ENCODE measurements at regions not wholly inside any gene's neighbourhood (a gene's known extent, or its start where the extent isn't known, plus 50 kb on each side); places are given as distances from the start of the nearest gene placed in this dataset.

DNA sequence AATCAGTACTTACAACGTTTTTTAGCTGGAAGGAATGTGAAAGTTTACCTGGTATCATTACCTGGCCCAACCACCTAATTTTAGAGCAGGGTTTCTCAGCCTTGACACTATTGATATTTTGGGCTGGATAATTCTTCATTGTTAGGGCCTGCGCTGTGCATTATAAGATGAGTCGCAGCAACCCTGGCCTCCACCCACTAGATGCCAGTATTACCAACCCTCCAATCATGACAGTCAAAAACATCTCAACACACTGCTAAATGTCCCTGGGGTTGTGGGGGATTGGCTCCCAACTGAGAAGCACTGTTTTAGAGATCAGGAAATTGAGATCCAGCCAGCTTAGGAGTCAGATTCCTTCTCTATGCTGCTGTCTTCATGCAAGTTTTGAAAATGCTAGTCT is 265.3 kb upstream of the TCF4 start:
- Mint-ChIP-seq H3K27ac (no peak overlapping the region), H3K27me3 (no peaks in the 10 kb centered on the region), H3K4me3 (no peak overlapping the region), H3K9me3 (no peaks in the 10 kb centered on the region), H3K36me3 (ENCODE audit: low read depth) (no peaks in the 10 kb centered on the region), H3K4me1 (no peaks in the 10 kb centered on the region)
- intact Hi-C loops (cut with micrococcal nuclease), result no loop called here
- DNase-seq, result no peak

DNA sequence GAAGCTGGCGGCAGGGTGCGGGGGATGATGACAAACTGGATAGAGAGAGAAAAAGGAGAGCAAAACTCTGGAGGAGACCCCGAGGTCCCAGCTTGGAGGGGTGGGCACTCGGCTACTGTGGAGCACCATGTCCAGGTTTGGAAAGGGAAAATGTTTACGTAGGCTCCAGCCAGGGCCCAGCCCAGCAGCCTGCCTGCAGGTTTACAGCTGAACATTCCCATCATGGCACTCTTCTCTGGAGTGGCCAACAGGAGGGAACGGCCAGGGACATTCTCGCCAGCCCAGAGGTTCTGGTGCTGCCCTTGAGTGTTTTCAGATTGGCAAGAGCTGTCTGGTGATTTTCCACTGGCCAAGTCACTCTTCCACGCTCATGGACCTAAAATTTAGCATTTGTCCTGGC is 262.9 kb upstream of the TCF4 start:
- Mint-ChIP-seq H3K27ac (no peak overlapping the region), H3K4me3 (no peak overlapping the region), H3K9me3 (no peaks in the 10 kb centered on the region), H3K4me1 (no peaks in the 10 kb centered on the region), H3K36me3 (ENCODE audit: low read depth) (no peaks in the 10 kb centered on the region), H3K27me3 (no peaks in the 10 kb centered on the region)
- no peak for DNase-seq
- intact Hi-C loops (cut with micrococcal nuclease), result no loop called here

DNA sequence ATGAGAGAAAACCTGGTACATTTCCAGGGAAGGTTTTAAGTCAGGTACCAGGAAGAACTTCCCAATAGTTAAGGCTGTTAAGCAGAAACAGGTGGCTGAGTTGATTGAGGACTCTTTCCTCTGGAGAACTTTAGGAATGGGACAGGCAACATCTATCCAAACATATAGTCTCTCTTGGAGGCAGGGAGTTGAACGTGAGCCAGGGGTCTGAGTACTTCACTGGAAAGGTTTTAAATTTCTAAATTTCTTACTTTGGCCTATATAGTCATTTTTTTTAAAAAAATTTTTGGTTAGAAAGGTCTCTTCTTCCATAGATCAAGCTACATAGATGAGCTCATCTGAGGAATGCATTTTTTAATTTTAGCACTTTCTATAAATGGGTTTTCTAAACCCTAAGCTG is 261.4 kb upstream of the TCF4 start:
- no peak for DNase-seq
- Mint-ChIP-seq H3K9me3 (no peaks in the 10 kb centered on the region), H3K4me3 (no peak overlapping the region), H3K27ac (no peak overlapping the region), H3K27me3 (no peaks in the 10 kb centered on the region), H3K36me3 (ENCODE audit: low read depth) (no peaks in the 10 kb centered on the region), H3K4me1 (no peaks in the 10 kb centered on the region)
- intact Hi-C loops (cut with micrococcal nuclease), result no loop called here

DNA sequence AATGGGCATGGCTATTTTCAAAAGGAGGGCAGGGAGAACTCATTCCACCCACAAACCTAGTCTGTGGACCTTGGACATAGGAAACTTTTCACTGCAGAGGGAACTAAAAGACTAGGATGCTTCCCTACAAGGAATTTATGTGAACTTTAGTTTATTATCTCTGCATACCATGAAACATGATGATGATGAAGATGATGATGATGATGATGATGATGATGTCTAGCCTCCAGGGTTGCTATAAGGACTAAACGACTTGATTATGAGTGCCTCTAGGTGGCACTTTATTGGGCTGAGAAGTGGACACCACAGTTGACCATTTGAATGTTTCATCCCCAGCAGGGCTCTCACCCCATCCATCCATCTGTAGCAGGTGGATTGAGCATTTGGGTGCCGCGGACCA is 260.0 kb upstream of the TCF4 start:
- Mint-ChIP-seq H3K4me3 (no peak overlapping the region), H3K36me3 (ENCODE audit: low read depth) (no peaks in the 10 kb centered on the region), H3K27ac (no peak overlapping the region), H3K4me1 (no peaks in the 10 kb centered on the region), H3K9me3 (no peaks in the 10 kb centered on the region), H3K27me3 (no peaks in the 10 kb centered on the region)
- no peak for DNase-seq
- intact Hi-C loops (cut with micrococcal nuclease), result no loop called here

DNA sequence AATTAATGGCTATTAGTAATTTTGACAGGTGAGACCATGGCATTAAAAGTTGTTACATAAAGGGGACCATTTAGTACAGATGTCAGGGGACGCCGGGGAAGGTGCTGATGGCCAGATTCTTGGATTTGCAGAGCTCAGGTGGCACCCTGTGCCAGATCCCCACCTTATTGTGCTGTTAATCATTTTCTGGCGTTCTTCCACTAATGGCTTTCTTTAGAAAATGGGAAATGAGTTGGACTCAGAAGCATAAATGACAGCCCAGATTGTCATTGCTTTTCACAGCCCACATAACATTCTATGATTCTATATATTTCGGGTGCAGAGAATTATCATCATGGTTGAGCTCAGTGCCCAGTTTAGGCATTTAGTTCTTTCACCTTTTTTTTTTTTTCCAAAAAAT is 257.2 kb upstream of the TCF4 start:
- H3K27me3 Mint-ChIP-seq, result no peaks in the 10 kb centered on the region
- DNase-seq, result no peak
- no peak overlapping the region for H3K4me3 Mint-ChIP-seq
- no peak overlapping the region for H3K27ac Mint-ChIP-seq
- peaks cover 6% of the 10 kb centered on the region for H3K9me3 Mint-ChIP-seq
- H3K36me3 Mint-ChIP-seq (ENCODE audit: low read depth), result no peaks in the 10 kb centered on the region
- intact Hi-C loops (cut with micrococcal nuclease), result no loop called here
- H3K4me1 Mint-ChIP-seq, result no peaks in the 10 kb centered on the region

DNA sequence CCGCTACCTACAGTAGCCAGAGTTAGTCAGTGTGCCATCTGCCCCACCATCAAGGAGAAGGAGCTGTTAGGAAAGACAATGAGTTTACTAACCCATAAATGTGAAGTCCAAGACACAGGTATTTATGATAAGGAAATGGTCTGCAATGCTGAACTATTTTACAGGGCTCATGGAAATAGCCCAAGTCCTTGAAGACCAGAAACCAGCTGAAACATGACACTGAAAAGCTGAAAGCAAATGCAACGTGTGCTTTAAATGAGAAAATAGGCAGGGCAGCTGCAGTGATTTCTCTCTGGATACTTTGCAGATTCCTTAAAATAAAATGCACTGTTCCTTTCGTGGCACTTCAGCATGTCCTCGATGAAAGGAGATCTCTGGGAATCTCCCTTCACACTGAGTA is 256.4 kb upstream of the TCF4 start:
- no peak overlapping the region for H3K4me3 Mint-ChIP-seq
- intact Hi-C loops (cut with micrococcal nuclease), result no loop called here
- no peak overlapping the region for H3K27ac Mint-ChIP-seq
- H3K27me3 Mint-ChIP-seq, result no peaks in the 10 kb centered on the region
- H3K4me1 Mint-ChIP-seq, result no peaks in the 10 kb centered on the region
- peaks cover 15% of the 10 kb centered on the region for H3K9me3 Mint-ChIP-seq
- DNase-seq, result no peak
- H3K36me3 Mint-ChIP-seq (ENCODE audit: low read depth), result no peaks in the 10 kb centered on the region

DNA sequence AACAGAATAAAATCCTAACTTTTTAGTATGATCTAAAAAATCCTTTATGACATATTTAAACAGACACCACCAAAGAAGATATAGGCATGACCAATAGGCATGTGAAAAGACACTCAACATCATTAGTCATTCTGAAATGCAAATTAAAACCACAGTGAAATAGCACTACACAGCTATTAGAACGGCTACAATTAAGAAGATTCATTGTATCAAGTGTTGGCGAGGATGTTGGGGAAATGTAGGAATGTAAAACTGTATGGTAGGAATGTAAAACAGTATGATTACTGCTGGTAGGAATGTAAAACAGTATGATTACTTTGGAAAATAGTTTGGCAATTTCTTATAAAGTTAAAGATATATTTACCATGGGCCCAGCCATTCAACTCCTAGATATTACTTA is 253.3 kb upstream of the TCF4 start:
- Mint-ChIP-seq H3K27ac (no peak overlapping the region), H3K9me3 (peaks cover 17% of the 10 kb centered on the region), H3K4me1 (no peaks in the 10 kb centered on the region), H3K27me3 (no peaks in the 10 kb centered on the region), H3K36me3 (ENCODE audit: low read depth) (no peaks in the 10 kb centered on the region), H3K4me3 (no peak overlapping the region)
- intact Hi-C loops (cut with micrococcal nuclease), result no loop called here
- no peak for DNase-seq

DNA sequence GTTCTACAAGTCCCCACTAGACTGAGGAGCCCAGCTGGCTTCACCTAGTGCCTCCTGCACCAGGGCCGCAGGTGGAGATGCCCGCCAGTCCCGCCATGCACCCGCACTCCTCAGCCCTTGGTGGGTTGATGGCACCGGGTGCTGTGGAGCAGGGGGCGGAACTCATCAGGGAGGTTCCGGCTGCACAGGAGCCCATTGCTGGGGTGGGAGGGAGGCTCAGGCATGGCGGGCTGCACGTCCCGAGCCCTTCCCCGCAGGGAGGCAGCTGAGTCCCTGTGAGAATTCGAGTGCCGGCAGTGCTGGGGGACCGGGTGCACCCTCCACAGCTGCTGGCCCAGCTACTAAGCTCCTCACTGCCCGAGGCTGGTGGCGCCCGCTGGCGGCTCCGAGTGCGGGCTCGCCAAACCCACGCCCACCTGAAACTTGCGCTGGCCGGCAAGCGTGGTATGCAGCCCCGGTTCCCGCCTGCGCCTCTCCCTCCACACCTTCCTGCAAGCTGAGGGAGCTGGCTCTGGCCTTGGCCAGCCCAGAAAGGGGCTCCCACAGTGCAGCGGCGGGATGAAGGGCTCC is 252.7 kb upstream of the TCF4 start:
- intact Hi-C loops (cut with micrococcal nuclease), result no loop called here
- H3K27ac Mint-ChIP-seq, result no peak overlapping the region
- H3K4me3 Mint-ChIP-seq, result no peak overlapping the region
- H3K4me1 Mint-ChIP-seq, result no peaks in the 10 kb centered on the region
- H3K9me3 Mint-ChIP-seq, result peaks cover 17% of the 10 kb centered on the region
- no peak for DNase-seq
- H3K36me3 Mint-ChIP-seq (ENCODE audit: low read depth), result no peaks in the 10 kb centered on the region
- no peaks in the 10 kb centered on the region for H3K27me3 Mint-ChIP-seq

DNA sequence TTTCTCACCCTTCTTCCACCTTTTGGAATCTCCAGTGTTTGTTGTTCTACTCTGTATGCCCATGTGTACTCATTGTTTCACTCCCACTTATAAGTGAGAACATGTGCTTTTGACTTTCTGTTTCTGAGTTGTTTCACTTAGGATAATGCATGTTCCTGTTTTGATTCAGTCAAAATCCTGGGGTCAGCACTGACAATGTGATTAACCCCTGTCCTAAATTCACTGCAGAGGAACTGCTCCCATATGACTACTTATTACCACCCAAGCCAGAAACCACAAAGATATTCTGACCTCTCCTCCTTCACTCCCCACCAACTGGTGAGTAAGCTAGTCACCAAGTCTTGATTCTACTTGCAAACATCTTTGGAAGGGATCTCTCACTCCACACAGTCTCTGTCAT is 251.4 kb upstream of the TCF4 start:
- intact Hi-C loops (cut with micrococcal nuclease), result no loop called here
- no peak for DNase-seq
- Mint-ChIP-seq H3K27me3 (no peaks in the 10 kb centered on the region), H3K27ac (no peak overlapping the region), H3K9me3 (peaks cover 20% of the 10 kb centered on the region), H3K4me1 (no peaks in the 10 kb centered on the region), H3K4me3 (no peak overlapping the region), H3K36me3 (ENCODE audit: low read depth) (no peaks in the 10 kb centered on the region)

DNA sequence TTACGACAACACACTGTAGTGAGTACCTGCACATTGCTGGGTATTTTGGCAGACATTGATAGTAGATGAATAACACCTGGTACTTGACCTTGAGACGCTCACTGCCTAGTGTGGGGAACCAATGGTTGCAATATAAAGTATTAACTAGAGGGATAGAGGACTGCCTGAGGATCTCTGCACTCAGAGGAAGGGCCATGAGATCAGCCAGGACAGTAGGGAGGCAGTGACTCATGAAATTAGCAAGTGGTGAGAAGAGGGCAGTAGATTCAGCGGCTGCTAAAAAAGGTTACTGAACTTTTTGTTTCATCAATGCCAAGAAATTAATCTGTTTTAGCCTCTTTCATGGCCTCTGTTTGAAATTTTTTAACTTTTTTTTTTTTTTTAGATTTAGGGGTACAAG is 250.8 kb upstream of the TCF4 start:
- DNase-seq, result no peak
- Mint-ChIP-seq H3K27ac (no peak overlapping the region), H3K4me1 (no peaks in the 10 kb centered on the region), H3K27me3 (no peaks in the 10 kb centered on the region), H3K4me3 (no peak overlapping the region), H3K36me3 (ENCODE audit: low read depth) (no peaks in the 10 kb centered on the region), H3K9me3 (peaks cover 20% of the 10 kb centered on the region)
- intact Hi-C loops (cut with micrococcal nuclease), result no loop called here

DNA sequence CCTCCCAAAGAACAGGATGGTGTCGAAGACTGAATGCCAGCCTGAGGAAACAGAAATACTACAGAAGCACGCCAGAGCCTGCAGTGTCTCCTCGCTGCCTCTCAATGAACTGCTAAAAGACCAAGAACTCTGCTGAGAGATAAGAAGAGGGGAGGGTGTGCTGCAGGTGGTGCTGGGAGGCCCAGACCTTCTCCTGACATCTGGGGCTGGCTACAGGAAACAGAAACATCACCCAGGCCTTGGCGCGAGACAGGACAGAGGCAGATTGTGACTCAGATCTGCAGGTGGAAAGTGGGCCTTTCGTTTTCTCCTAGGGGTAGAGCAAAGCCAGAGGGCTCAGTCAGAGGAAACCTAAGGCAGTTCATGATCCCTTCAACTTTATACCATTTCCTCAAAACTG is 250.3 kb upstream of the TCF4 start:
- Mint-ChIP-seq H3K27ac (no peak overlapping the region), H3K9me3 (peaks cover 20% of the 10 kb centered on the region), H3K4me1 (no peaks in the 10 kb centered on the region), H3K4me3 (no peak overlapping the region), H3K36me3 (ENCODE audit: low read depth) (no peaks in the 10 kb centered on the region), H3K27me3 (no peaks in the 10 kb centered on the region)
- DNase-seq, result no peak
- intact Hi-C loops (cut with micrococcal nuclease), result no loop called here

DNA sequence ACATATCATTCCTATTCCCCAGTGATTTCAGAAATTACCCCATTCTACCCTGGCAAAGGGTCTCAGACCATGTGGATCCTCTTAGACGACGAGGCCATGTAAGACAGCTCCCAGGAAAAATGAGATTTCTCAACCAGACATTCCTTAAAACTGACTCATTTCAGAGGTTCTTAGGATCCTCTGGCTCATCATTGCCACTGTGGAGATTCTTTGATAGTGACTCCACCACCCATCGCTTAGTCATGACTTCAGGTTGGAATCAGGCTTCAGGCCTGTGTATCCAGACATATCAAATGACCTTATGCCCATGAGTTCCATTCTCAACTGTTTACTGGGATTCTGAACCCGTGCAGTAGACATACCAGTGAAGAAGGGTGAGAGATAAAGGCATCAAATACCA is 245.6 kb upstream of the TCF4 start:
- no peak overlapping the region for H3K4me3 Mint-ChIP-seq
- intact Hi-C loops (cut with micrococcal nuclease), result no loop called here
- H3K4me1 Mint-ChIP-seq, result no peaks in the 10 kb centered on the region

DNA sequence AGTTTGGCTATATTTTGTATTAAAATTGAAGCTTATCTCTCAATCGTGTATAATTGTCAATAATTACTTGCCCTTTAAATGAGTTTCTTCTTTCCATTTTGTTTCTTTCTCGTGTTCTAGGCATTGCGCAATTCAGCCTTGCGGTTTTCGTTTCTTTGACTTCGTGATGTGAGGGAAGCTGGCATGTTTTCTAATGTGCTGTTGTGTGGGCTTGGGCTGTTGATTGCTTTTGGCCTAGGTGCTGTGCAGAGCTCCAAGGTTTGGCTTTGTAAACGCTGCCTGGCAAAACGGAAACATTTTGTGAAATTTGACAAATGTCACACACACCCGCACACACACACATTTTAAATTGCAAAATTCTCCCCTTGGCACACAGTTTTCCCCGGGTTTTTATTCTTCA is 242.6 kb upstream of the TCF4 start:
- intact Hi-C loops (cut with micrococcal nuclease), result no loop called here
- no peak for DNase-seq
- Mint-ChIP-seq H3K27me3 (no peaks in the 10 kb centered on the region), H3K9me3 (peaks cover 4% of the 10 kb centered on the region), H3K4me1 (no peaks in the 10 kb centered on the region), H3K4me3 (no peak overlapping the region), H3K27ac (no peak overlapping the region), H3K36me3 (ENCODE audit: low read depth) (no peaks in the 10 kb centered on the region)

More for the DNA sequence above, 245.6 kb upstream of the TCF4 start:
- DNase-seq, result no peak
- Mint-ChIP-seq H3K27ac (no peak overlapping the region), H3K9me3 (peaks cover 4% of the 10 kb centered on the region), H3K27me3 (no peaks in the 10 kb centered on the region), H3K36me3 (ENCODE audit: low read depth) (no peaks in the 10 kb centered on the region)

DNA sequence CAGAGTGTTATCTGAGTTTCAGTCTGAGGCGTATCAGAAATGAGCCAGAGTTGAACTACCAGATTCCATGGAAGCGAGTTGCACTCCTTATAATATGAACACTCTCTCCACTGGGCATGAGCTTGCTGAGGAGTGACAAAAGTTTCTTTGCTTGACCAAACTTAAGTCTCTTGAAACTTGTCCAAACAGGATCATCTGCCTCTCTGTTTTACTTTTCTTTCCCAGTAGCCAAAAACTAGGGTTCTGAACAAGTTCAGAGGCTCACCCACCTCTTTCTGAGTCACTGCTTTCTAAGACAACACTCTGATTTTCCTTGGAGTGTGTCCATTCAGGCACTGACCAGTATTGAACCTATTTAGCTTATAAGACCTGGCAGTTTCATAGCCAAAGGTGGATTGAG is 233.2 kb upstream of the TCF4 start:
- Mint-ChIP-seq H3K27ac (no peak overlapping the region), H3K27me3 (no peaks in the 10 kb centered on the region)

DNA sequence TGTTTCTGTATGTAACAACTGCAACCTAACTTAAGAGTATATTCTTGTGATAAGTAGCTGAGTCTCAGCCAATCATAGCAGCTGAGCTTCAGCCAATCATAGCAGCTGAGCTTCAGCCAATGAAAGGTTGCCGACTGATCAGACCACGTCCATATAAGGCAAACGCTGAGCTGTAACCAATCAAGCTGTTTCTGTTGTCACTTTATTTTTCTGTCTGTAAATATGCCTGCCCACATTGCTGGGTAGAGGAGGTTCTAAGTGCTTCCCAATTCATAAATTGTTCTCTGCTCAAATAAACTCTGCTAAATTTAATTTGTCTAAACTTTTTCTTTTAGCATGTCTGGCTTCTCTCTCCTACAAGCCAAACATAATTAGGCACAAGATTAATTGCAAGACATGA is 231.5 kb upstream of the TCF4 start:
- Mint-ChIP-seq H3K4me1 (no peaks in the 10 kb centered on the region), H3K4me3 (no peak overlapping the region), H3K9me3 (no peaks in the 10 kb centered on the region), H3K27me3 (no peaks in the 10 kb centered on the region), H3K36me3 (ENCODE audit: low read depth) (no peaks in the 10 kb centered on the region), H3K27ac (no peak overlapping the region)
- intact Hi-C loops (cut with micrococcal nuclease), result no loop called here
- DNase-seq, result no peak

More for the DNA sequence above, 233.2 kb upstream of the TCF4 start:
- Mint-ChIP-seq H3K9me3 (no peaks in the 10 kb centered on the region), H3K4me3 (no peak overlapping the region), H3K36me3 (ENCODE audit: low read depth) (no peaks in the 10 kb centered on the region), H3K4me1 (no peaks in the 10 kb centered on the region)
- DNase-seq, result no peak
- intact Hi-C loops (cut with micrococcal nuclease), result no loop called here

Measured in activated CD4-positive, alpha-beta T cell treated with anti-CD3 and anti-CD28 coated beads, Interleukin-2, amount 10 ng/mL, durations not matched to agents 24 days and 14 days (primary cell).